Limb (tissue), 2 donors: ENCODE measurements at regions not wholly inside any gene's neighbourhood (a gene's known extent, or its start where the extent isn't known, plus 50 kb on each side); places are given as distances from the start of the nearest gene placed in this dataset.
A peak's percentile ranks its signal among the peaks of the same experiment; 100 is the strongest.

Experiments used
- DNase-seq, 2 donors: peaks; one replicate each; pipeline ENCODE4 v3.0.0-alpha.2; 2016; ENCODE audit errors: extremely low spot score in 2 of 2

GRCh38 chr14:98999901-99000300, 272.1 kb downstream of the BCL11B start:
- no peak for DNase-seq

DNA sequence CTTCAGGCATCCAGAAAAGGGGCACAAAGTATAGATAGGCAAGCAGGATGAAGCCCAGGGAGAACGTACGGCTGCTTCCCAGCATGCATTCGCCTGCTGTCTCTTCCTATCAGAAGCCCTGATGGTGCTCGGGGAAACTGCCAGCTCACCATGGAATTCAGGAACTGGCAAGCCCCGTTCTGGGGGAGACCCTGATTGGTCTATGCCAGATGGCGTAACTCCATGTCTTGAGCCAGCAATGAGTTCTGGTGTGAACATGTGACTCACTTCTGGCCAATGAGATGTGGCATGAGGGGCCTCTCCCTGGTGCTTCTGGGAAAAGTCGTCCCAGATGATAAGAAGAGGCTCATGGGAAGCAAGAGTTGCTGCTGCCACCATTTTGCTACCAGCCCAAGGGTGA, 270.8 kb downstream of the BCL11B start:
- no peak for DNase-seq

- DNase-seq: no peak
Measured at GRCh38 chr14:99003646-99004045, 268.4 kb downstream of the BCL11B start.

GRCh38 chr14:99004112-99004511, 267.9 kb downstream of the BCL11B start:
- DNase-seq: no peak

GRCh38 chr14:99006276-99006675, 265.7 kb downstream of the BCL11B start:
- no peak for DNase-seq

- no peak for DNase-seq
Measured at GRCh38 chr14:99007795-99008194, 264.2 kb downstream of the BCL11B start.

- DNase-seq: no peak
Measured at GRCh38 chr14:99009871-99010270, 262.1 kb downstream of the BCL11B start.

GRCh38 chr14:99011385-99011784, 260.6 kb downstream of the BCL11B start:
- DNase-seq: no peak

GRCh38 chr14:99012703-99013102, 259.3 kb downstream of the BCL11B start:
- DNase-seq: no peak

DNA sequence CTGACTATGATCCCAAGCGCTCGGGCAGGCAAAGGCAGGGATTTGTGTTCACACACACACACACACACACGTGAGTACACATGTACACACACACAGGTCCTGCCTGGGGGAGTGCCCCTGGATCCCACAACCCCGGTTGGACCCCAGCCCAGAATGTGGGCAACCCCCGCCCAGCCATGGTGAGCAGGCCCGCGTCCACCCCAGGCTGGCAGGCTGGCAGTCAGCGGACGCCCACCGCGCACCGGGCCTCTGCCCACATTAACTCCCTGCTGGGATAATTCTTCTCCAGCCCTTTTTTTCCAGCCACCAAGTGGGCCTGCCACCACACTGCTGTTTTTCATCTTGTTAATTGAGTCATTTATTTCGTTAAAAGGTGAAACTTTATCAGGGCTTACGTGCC, 256.2 kb downstream of the BCL11B start:
- peak in 1 of 2 donors; percentile 48 for DNase-seq

DNA sequence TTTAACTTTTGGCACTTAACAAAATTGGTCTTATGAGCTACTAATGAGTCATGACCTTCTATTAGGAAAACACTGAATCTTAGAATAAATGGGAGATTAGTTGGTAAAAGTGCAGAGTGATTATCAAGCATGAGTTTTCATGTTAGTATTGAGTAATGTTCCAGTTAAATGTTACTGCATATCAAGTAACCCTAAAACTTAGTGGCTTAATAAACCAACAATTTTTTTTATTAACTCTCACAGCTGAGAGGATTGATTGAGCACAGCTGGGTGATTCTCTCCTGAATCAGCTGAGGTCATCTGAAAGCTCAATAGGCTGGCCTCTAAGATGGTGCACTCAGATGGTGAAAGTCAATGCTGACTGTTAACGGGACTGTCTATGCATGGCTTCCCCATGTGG, 248.6 kb downstream of the BCL11B start:
- DNase-seq: no peak

- DNase-seq: no peak
Measured at GRCh38 chr14:99024926-99025325, 247.1 kb downstream of the BCL11B start.

GRCh38 chr14:99025418-99025817, 246.6 kb downstream of the BCL11B start:
- DNase-seq: no peak

- no peak for DNase-seq
Measured at GRCh38 chr14:99026471-99026870, 245.5 kb downstream of the BCL11B start.

DNA sequence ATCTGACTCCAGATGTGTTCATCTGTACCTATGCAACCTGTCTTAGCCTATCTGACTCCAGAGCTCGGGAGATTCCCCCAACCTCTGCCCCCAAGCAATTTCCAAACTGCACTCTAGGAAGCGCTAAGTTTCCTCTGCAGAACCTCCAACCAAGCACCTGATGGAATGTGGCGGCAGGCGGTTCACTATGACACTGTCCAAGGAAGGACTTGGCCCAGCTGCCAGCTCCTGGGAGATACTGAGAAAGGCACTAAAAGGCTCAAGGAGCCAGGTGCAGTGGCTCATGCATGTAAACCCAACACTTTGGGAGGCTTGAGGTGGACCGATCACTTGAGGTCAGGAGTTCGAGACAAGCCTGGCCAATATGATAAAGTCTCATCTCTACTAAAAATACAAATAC, 244.0 kb downstream of the BCL11B start:
- DNase-seq: no peak

DNA sequence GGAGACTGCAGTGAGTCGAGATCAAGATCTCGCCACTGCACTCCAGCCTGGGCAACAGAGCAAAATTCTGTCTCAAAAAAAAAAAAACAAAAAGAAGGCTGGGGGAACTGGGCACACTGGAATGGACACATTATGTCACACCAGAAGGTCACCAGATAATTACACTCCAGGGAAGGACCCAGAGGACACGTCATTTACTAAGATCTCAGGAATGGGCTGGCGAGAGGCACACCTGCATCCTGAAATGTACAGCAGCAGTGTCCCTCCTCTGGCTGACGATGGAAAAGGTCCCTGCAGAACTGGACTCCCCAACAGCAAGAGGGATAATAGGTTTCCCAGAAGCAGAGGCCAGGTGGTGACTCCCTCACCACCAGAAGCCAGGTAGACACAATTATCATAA, 243.5 kb downstream of the BCL11B start:
- DNase-seq: peak in 1 of 2 donors; percentile 8

GRCh38 chr14:99029145-99029915, 242.7 kb downstream of the BCL11B start:
- DNase-seq: peak in 1 of 2 donors; percentile 26

GRCh38 chr14:99029916-99030305, 242.1 kb downstream of the BCL11B start:
- peak in 1 of 2 donors; percentile 11 for DNase-seq

DNA sequence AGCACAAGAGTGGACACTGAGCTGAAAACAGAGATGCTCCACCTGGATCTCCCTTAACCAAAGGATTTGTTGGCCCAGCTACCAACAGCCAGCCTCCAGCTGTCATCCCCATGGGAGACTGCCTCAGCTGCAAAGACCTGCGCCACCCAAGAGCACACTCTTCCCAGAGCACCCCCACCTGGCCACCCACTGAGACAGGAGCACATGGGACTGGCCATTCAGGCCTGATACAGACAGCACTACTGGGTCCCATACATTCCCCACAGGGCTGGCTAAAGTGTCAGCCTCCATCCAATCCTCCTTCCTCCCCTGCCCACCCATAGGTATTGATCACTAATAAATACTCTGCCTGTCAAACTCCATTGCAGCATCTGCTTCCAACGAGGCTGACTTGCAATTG, 241.5 kb downstream of the BCL11B start:
- DNase-seq: peak in 1 of 2 donors; percentile 14

DNA sequence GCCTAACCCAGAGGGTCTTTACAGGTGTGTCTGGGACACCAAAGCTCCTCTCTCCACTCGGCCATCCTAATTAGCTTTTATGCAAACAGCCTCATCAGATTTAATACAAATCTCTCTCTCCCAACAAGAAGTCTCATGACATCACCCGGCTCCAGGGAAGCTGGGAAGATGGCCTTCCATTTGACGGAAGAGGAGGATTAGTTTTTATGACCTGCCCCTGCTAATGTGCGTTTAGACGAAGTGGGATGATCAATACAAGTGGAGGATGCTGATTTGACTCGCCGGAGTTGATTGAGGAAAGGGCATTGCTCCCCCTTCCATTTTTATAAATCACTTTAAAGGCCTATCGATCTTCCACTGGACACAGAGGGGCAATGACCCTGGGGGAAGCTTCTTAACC, 239.2 kb downstream of the BCL11B start:
- DNase-seq: peak in 1 of 2 donors; percentile 13

GRCh38 chr14:99033951-99034350, 238.0 kb downstream of the BCL11B start:
- peak in 1 of 2 donors; percentile 18 for DNase-seq

- DNase-seq: peak in 1 of 2 donors; percentile 29
Measured at GRCh38 chr14:99034711-99035171, 237.3 kb downstream of the BCL11B start.

- peak; percentile 25 to 29 for DNase-seq
Measured at GRCh38 chr14:99035268-99035667, 236.7 kb downstream of the BCL11B start.
